Peyer's patch (tissue), 4 donors: ENCODE measurements at regions not wholly inside any gene's neighbourhood (a gene's known extent, or its start where the extent isn't known, plus 50 kb on each side); places are given as distances from the start of the nearest gene placed in this dataset.

ENCODE experiments used
- POLR2A ChIP-seq, 2 donors: fragments of 450-650 bp; IDR thresholded peaks; one replicate each; pipeline ENCODE4 v1.5.1; 2017; ENCODE audit warnings: antibody characterized with exemption in 2 of 2, mild to moderate bottlenecking in 2 of 2, moderate library complexity in 2 of 2
- TF ChIP-seq, protein P1 (sequence below), 6 experiments: fragments of 450-650 bp in 4 of 6; fragments of 200-600 bp in 2 of 6; sonication (generic) in 1 of 6; IDR thresholded peaks; one replicate each; pipeline ENCODE4 v1.5.1; 2017 to 2019; ENCODE audit warnings: antibody characterized with exemption in 6 of 6, mild to moderate bottlenecking in 3 of 6, moderate library complexity in 1 of 6

DNA sequence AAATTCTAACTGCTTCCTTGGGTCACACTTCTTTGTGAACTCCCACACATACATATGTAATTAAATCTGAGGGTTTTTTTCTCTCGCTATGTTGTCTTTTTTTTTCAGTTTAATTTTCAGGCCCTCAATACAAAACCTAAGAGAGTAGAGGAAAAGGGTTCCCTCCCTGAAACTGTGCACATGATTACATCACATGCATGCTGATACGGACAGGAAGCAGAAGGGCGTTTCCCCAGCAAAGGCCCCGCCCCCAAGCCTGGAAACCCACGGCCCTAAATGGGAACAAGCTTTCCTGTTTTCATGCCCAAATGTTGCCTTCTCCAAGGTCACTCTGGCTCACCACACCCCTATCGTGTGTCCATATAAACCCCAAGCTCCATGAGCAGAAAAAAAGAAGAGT lies 115.4 kb downstream of the TEX36 start:
- TF ChIP-seq, protein P1, sequence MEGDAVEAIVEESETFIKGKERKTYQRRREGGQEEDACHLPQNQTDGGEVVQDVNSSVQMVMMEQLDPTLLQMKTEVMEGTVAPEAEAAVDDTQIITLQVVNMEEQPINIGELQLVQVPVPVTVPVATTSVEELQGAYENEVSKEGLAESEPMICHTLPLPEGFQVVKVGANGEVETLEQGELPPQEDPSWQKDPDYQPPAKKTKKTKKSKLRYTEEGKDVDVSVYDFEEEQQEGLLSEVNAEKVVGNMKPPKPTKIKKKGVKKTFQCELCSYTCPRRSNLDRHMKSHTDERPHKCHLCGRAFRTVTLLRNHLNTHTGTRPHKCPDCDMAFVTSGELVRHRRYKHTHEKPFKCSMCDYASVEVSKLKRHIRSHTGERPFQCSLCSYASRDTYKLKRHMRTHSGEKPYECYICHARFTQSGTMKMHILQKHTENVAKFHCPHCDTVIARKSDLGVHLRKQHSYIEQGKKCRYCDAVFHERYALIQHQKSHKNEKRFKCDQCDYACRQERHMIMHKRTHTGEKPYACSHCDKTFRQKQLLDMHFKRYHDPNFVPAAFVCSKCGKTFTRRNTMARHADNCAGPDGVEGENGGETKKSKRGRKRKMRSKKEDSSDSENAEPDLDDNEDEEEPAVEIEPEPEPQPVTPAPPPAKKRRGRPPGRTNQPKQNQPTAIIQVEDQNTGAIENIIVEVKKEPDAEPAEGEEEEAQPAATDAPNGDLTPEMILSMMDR (IDR thresholded peaks at IDR 0.05): no peak
- TF ChIP-seq POLR2A (IDR thresholded peaks at IDR 0.05): no peak
